Cardiac septum (tissue), 1 donor: ENCODE measurements at regions not wholly inside any gene's neighbourhood (a gene's known extent, or its start where the extent isn't known, plus 50 kb on each side); places are given as distances from the start of the nearest gene placed in this dataset.

Source experiments
- DNase-seq: peaks from one replicate; pipeline ENCODE4 v3.0.0-alpha.2; 2020; ENCODE audit warnings: low spot score
- intact Hi-C: fragments of 100-400 bp; cut with DNase I; formaldehyde crosslinking; loops from one replicate; pipeline ENCODE4 v1.14.0; 2022
- donor health status: DM: no; HTN: no; CAD: no.

GRCh38 chr5:5575461-5575860 lies 153.0 kb downstream of the ICE1 start:
- no peak for DNase-seq
- intact Hi-C loops: no loop called here

- intact Hi-C loops: no loop called here
- DNase-seq: no peak
Observed at GRCh38 chr5:5573798-5574380, 151.4 kb downstream of the ICE1 start.

- DNase-seq: no peak
- intact Hi-C loops: no loop called here
Observed at GRCh38 chr5:5572976-5573797, 150.7 kb downstream of the ICE1 start.

- intact Hi-C loops: no loop called here
- DNase-seq: no peak
Observed at GRCh38 chr5:5572010-5572865, 149.8 kb downstream of the ICE1 start.

GRCh38 chr5:5570646-5571045 lies 148.2 kb downstream of the ICE1 start:
- intact Hi-C loops: no loop called here
- DNase-seq: no peak

GRCh38 chr5:5564898-5565297 lies 142.4 kb downstream of the ICE1 start:
- DNase-seq: no peak
- intact Hi-C loops: no loop called here

- intact Hi-C loops: no loop called here
- DNase-seq: no peak
Observed at GRCh38 chr5:5560016-5560415, 137.5 kb downstream of the ICE1 start.

GRCh38 chr5:5558638-5559527 lies 136.4 kb downstream of the ICE1 start:
- intact Hi-C loops: no loop called here
- DNase-seq: no peak

- DNase-seq: no peak
- intact Hi-C loops: no loop called here
Observed at GRCh38 chr5:5558102-5558501, 135.6 kb downstream of the ICE1 start.

GRCh38 chr5:5551499-5551898 lies 129.0 kb downstream of the ICE1 start:
- intact Hi-C loops: no loop called here
- DNase-seq: no peak

GRCh38 chr5:5546408-5546807 lies 123.9 kb downstream of the ICE1 start:
- intact Hi-C loops: no loop called here
- no peak for DNase-seq

GRCh38 chr5:5544094-5544663 lies 121.7 kb downstream of the ICE1 start:
- DNase-seq: no peak
- intact Hi-C loops: no loop called here

- intact Hi-C loops: no loop called here
Observed at GRCh38 chr5:5542654-5543053, 120.2 kb downstream of the ICE1 start.

GRCh38 chr5:5540065-5540464 lies 117.6 kb downstream of the ICE1 start:
- intact Hi-C loops: no loop called here
- no peak for DNase-seq

More at GRCh38 chr5:5542654-5543053, 120.2 kb downstream of the ICE1 start:
- DNase-seq: no peak
